PC-3 (cell line): ENCODE measurements at regions not wholly inside any gene's neighbourhood (a gene's known extent, or its start where the extent isn't known, plus 50 kb on each side); places are given as distances from the start of the nearest gene placed in this dataset.

ENCODE experiments used
- ATAC-seq: fragments of 200-7000 bp; cut with Tn5 transposase; 2 replicates; pipeline ENCODE4 v1.9.1; 2020; ENCODE audit warnings: mild to moderate bottlenecking, moderate library complexity
- BruUV-seq: library from RNA; stranded (reverse); fragments of 400-500 nt; replicated peaks from 2 replicates; lab custom pipeline; 2021; lab: Mats Ljungman, UMichigan
- CTCF ChIA-PET: fragments of 300-600 bp; sonication (Branson Sonifier 250); formaldehyde crosslinking; loops from one replicate; lab custom pipeline; 2022; ENCODE audit warnings: antibody characterized with exemption; lab: Charles Lee
- POLR2A ChIA-PET: fragments of 300-600 bp; sonication (Branson Sonifier 250); formaldehyde crosslinking; loops from one replicate; lab custom pipeline; 2022; ENCODE audit warnings: antibody characterized with exemption; ENCODE audit not compliant: unreplicated experiment; lab: Charles Lee
- DNase-seq: peaks from one replicate; pipeline ENCODE4 v3.0.0-alpha.2; 2015
- H2AFZ ChIP-seq: fragments of 300-600 bp; sonication (generic); 2 replicates; pipeline ENCODE4 v1.6.0; 2016; ENCODE audit warnings: antibody characterized with exemption, low read length
- H3F3A ChIP-seq: fragments of 300-600 bp; sonication (generic); one replicate; pipeline ENCODE4 v1.6.0; 2017; ENCODE audit warnings: antibody characterized with exemption, low read length, control low read depth, mild to moderate bottlenecking; ENCODE audit not compliant: unreplicated experiment
- H3K27ac ChIP-seq: fragments of 300-600 bp; sonication (generic); 2 replicates; pipeline ENCODE4 v1.5.1; 2016; ENCODE audit warnings: mild to moderate bottlenecking, low read length
- H3K27me3 ChIP-seq: fragments of 300-600 bp; sonication (generic); 2 replicates; pipeline ENCODE4 v1.6.1; 2016; ENCODE audit warnings: low read length, mixed read lengths
- H3K36me3 ChIP-seq: fragments of 300-600 bp; sonication (generic); 2 replicates; pipeline ENCODE4 v1.6.1; 2016; ENCODE audit warnings: low read depth, mixed run types, low read length, mixed read lengths
- H3K4me1 ChIP-seq: fragments of 300-600 bp; sonication (generic); 2 replicates; pipeline ENCODE4 v1.5.1; 2016; ENCODE audit warnings: low read length; ENCODE audit not compliant: insufficient read depth
- H3K4me2 ChIP-seq: fragments of 300-600 bp; sonication (generic); 2 replicates; pipeline ENCODE4 v1.6.0; 2016; ENCODE audit warnings: low read length
- H3K4me3 ChIP-seq: fragments of 300-600 bp; sonication (generic); 2 replicates; pipeline ENCODE4 v1.5.1; 2016; ENCODE audit warnings: mild to moderate bottlenecking, low read length, mixed read lengths
- H3K79me2 ChIP-seq: fragments of 300-600 bp; sonication (generic); 2 replicates; pipeline ENCODE4 v1.6.1; 2017; ENCODE audit warnings: low read length, mixed read lengths
- H3K9ac ChIP-seq: fragments of 300-600 bp; sonication (generic); 2 replicates; pipeline ENCODE4 v1.6.0; 2016; ENCODE audit warnings: mild to moderate bottlenecking, low read length
- H3K9me2 ChIP-seq: fragments of 300-600 bp; sonication (generic); replicated peaks from 2 replicates; pipeline ENCODE4 v1.6.1; 2016; ENCODE audit warnings: mixed run types, low read length, mixed read lengths
- H3K9me3 ChIP-seq: fragments of 300-600 bp; sonication (generic); 2 replicates; pipeline ENCODE4 v1.6.1; 2016; ENCODE audit warnings: low read length, mixed read lengths
- H4K20me1 ChIP-seq: fragments of 300-600 bp; sonication (generic); 2 replicates; pipeline ENCODE4 v1.6.1; 2016; ENCODE audit warnings: low read length, mixed read lengths
- EZH2 ChIP-seq: fragments of 300-600 bp; sonication (generic); IDR thresholded peaks from one replicate; pipeline ENCODE4 v1.6.1; 2017; ENCODE audit warnings: antibody characterized with exemption, mild to moderate bottlenecking, low read length; ENCODE audit not compliant: unreplicated experiment
- EZH2phosphoT487 ChIP-seq: fragments of 300-600 bp; sonication (generic); IDR thresholded peaks from 2 replicates; pipeline ENCODE4 v1.6.1; 2018; ENCODE audit warnings: mild to moderate bottlenecking, antibody characterized with exemption, low read length, borderline replicate concordance
- intact Hi-C: fragments of 100-400 bp; cut with micrococcal nuclease; formaldehyde crosslinking; loops from 2 replicates; pipeline ENCODE4 v1.9.0; 2023
- TF ChIP-seq, protein P1 (sequence below): fragments of 300-600 bp; sonication (generic); conservative IDR thresholded peaks from 2 replicates; pipeline ENCODE4 v1.5.1; 2017; ENCODE audit warnings: antibody characterized with exemption, low read depth, mild to moderate bottlenecking, low read length

DNA sequence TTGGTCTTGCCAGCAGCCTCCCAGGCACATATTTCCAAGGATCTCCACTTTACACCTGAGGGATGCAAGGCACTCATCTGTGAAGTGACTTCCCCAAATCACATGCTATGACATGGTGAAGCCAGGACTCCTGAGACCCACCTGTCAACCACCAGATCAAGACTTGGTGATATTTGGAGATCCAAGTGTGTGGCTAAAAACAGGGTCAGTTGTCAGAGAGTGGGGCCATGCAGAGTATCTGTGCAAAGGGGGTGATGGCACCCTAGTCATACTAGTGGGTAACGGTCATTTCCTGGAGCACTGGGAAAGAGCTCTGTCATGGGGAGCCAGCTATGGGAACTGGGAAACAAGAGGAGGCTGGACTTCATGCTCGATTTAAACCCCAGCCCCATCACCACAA lies 218.4 kb upstream of the IRS2 start:
- ChIA-PET POLR2A (no interaction called here), CTCF (no interaction called here)
- H3K27me3 ChIP-seq = no peaks in the 10 kb centered on the region
- DNase-seq (no peak), ATAC-seq (no peak)
- no peak overlapping the region for H3K9ac ChIP-seq
- H3K4me2 ChIP-seq = no peak overlapping the region
- H3K9me3 ChIP-seq = no peaks in the 10 kb centered on the region
- intact Hi-C loops = no loop called here
- no peak overlapping the region for H2AFZ ChIP-seq
- no peaks in the 10 kb centered on the region for H3F3A ChIP-seq
- no TSS peak for BruUV-seq
- no peaks in the 10 kb centered on the region for H3K9me2 ChIP-seq
- H4K20me1 ChIP-seq = no peaks in the 10 kb centered on the region
- H3K4me1 ChIP-seq = peaks cover 45% of the 10 kb centered on the region
- no peak overlapping the region for H3K4me3 ChIP-seq
- H3K79me2 ChIP-seq = no peaks in the 10 kb centered on the region
- TF ChIP-seq EZH2 (no peak), EZH2phosphoT487 (no peak)
- TF ChIP-seq, protein P1, sequence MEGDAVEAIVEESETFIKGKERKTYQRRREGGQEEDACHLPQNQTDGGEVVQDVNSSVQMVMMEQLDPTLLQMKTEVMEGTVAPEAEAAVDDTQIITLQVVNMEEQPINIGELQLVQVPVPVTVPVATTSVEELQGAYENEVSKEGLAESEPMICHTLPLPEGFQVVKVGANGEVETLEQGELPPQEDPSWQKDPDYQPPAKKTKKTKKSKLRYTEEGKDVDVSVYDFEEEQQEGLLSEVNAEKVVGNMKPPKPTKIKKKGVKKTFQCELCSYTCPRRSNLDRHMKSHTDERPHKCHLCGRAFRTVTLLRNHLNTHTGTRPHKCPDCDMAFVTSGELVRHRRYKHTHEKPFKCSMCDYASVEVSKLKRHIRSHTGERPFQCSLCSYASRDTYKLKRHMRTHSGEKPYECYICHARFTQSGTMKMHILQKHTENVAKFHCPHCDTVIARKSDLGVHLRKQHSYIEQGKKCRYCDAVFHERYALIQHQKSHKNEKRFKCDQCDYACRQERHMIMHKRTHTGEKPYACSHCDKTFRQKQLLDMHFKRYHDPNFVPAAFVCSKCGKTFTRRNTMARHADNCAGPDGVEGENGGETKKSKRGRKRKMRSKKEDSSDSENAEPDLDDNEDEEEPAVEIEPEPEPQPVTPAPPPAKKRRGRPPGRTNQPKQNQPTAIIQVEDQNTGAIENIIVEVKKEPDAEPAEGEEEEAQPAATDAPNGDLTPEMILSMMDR = no peak
- no peak overlapping the region for H3K27ac ChIP-seq
- no peaks in the 10 kb centered on the region for H3K36me3 ChIP-seq

DNA sequence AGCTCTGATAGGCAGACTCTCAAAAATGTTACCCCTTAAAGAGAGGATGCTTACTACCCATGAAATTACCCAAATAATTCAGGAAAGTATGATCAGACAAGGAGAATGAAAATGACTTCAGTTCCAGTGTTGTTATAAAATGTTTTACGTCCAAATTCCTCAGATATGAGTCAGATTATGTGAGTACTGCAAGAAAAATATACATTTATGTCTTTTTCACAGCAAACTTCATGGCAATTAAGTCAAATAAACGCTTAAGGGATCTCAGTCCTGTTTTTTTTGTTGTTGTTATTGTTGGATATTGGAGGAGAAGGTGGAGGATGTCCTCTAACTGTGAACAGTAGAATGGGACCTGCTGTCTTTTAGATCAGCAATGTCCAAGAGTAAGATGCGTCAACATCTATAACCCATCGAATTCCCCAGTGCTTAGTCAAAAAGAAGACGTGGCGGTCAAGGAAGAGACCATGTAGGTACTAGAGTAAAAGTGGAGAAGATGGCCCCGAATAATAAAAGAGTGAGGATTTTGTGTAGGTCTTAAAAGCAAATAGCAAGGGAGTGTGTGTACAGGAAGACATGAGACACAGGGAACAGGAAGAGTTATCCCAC lies 215.4 kb upstream of the IRS2 start:
- POLR2A ChIA-PET = no interaction called here

More for the DNA sequence above, 215.4 kb upstream of the IRS2 start:
- Histone ChIP-seq H3F3A (no peaks in the 10 kb centered on the region), H4K20me1 (no peaks in the 10 kb centered on the region), H3K27me3 (no peaks in the 10 kb centered on the region), H3K4me3 (no peak overlapping the region), H3K9me3 (no peaks in the 10 kb centered on the region), H3K9me2 (no peaks in the 10 kb centered on the region), H3K9ac (no peak overlapping the region), H3K4me1 (peaks cover 67% of the 10 kb centered on the region), H3K27ac (peak overlapping the region; percentile 40), H3K79me2 (no peaks in the 10 kb centered on the region), H2AFZ (peak overlapping the region; percentile 48; the same call in 1 of the 2 replicates), H3K36me3 (no peaks in the 10 kb centered on the region), H3K4me2 (peak overlapping the region; percentile 57)
- intact Hi-C loops = no loop called here
- BruUV-seq = no TSS peak
- peak; percentile 11; the same call in 1 of the 2 replicates for ATAC-seq
- CTCF ChIA-PET = no interaction called here
- peak; percentile 74 for DNase-seq
- TF ChIP-seq EZH2 (no peak), EZH2phosphoT487 (no peak)
- TF ChIP-seq, protein P1 = no peak
